ENCODE measurements at regions not wholly inside any gene's neighbourhood (a gene's known extent, or its start where the extent isn't known, plus 50 kb on each side); places are given as distances from the start of the nearest gene placed in this dataset.

DNA sequence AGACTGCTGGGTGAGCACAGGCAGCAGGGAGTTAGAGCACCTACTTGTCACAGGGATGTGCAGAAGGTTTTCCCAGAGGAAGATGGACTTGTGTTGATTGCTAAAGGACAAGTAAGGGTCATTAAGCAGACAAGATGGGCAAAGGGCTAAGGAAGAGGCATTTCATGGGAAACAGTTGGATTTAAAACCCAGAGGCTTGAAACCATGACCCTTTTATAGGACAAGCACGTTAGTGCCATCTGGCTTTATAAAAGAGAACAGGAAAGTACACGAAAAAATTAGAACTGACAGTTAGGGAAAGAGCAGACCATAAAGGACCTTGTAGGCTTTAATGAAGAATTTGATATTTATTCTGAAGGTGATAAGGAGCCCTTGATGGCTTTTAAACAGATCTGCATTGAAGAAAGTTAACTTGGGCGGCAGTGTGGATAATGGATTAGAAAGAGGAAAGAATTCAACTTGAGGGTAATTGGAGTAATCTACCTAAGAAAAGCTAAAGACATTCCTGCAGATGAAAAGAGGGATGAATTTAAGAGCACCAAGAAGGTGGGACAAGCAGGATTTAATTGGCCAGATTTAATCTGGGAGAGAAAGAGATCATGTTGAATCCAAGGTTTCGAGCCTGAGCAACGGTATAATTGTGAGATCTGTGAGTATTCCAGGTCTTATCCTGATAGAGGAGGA lies 68.6 kb downstream of the ZC3H11B start:
- TF ChIP-seq CTCF (IDR thresholded peaks at IDR 0.05): peak; percentile 38
- TF ChIP-seq SREBF2 (IDR thresholded peaks at IDR 0.05): no peak
- no peak for TF ChIP-seq CHD2 (IDR thresholded peaks at IDR 0.05; ENCODE audit: low read length, partially characterized antibody)
- TF ChIP-seq CEBPB (IDR thresholded peaks at IDR 0.05): no peak
- no peak for TF ChIP-seq PHF8 (IDR thresholded peaks at IDR 0.05; ENCODE audit: borderline replicate concordance, low read depth)
- no peak for TF ChIP-seq MAX (IDR thresholded peaks at IDR 0.05)
- TF ChIP-seq MAZ (IDR thresholded peaks at IDR 0.05; ENCODE audit: borderline replicate concordance, low read depth, low read length): no peak
- TF ChIP-seq USF2 (IDR thresholded peaks at IDR 0.05): no peak
- TF ChIP-seq POLR2A (IDR thresholded peaks at IDR 0.05; ENCODE audit: low read length): no peak
- TF ChIP-seq RCOR1 (IDR thresholded peaks at IDR 0.05; ENCODE audit: low read depth, low read length): no peak
- TF ChIP-seq ZFP36 (IDR thresholded peaks at IDR 0.05; ENCODE audit: borderline replicate concordance, partially characterized antibody): no peak
- no peak for TF ChIP-seq JUNB (IDR thresholded peaks at IDR 0.05)
- TF ChIP-seq BHLHE40 (IDR thresholded peaks at IDR 0.05; ENCODE audit: low read depth, low read length): no peak

Data from A549 (cell line).